ENCODE measurements at regions not wholly inside any gene's neighbourhood (a gene's known extent, or its start where the extent isn't known, plus 50 kb on each side); places are given as distances from the start of the nearest gene placed in this dataset.
A peak's percentile ranks its signal among the peaks of the same experiment; 100 is the strongest.

- TF ChIP-seq CERS6 (CRISPR knock-in tag; IDR thresholded peaks at IDR 0.05) (no peak), ZKSCAN5 (CRISPR knock-in tag; IDR thresholded peaks at IDR 0.05) (no peak), ZNF644 (CRISPR knock-in tag; IDR thresholded peaks at IDR 0.05; ENCODE audit: low read depth) (peak; percentile 75), AKAP8 (CRISPR knock-in tag; IDR thresholded peaks at IDR 0.05) (no peak), TFDP2 (CRISPR knock-in tag; IDR thresholded peaks at IDR 0.05) (0 out of 2 replicates have a peak, but pooled peaks have one; percentile 23)
Measured at GRCh38 chr5:41638685-41639084, 128.3 kb upstream of the PLCXD3 start (continued).

- CTCF ChIA-PET (ENCODE audit: low intra/inter-chr PET ratio, low total read pairs) = no interaction called here
- no peak overlapping the region for H3K4me3 ChIP-seq (replicated peaks in 1 of 3; ENCODE audit: insufficient read depth in 1 of 3, low read depth in 2 of 3, low read length in 3 of 3)
- intact Hi-C loops (cut with micrococcal nuclease; ENCODE audit: unreplicated experiment) = loop anchor here (1.0 to 10.0 kb wide), 5 partner anchors 20 to 734 kb away; partner anchors contain the start of gene C7
- WGBS (ENCODE audit: low lambda C conversion rate) = 92% methylated on average over 4 of the region's 4 CpGs
- H2AFZ ChIP-seq (ENCODE audit: low read length) = no peak overlapping the region
- H3K27ac ChIP-seq (ENCODE audit: extremely low read length, insufficient read depth, low read length) = peak overlapping the region; percentile 59
- H4K20me1 ChIP-seq (ENCODE audit: insufficient read depth, low read length) = no peaks in the 10 kb centered on the region
- DNase-seq (ENCODE audit: low spot score) = no peak
- in situ Hi-C loops (cut with HindIII; ENCODE audit: extremely low pct_ligation_motif_present, low pct_unique_long_range_greater_than_20kb) = loop anchor here (10.0 kb wide), 1 partner anchor 363 kb away; no protein-coding TSS in a partner anchor
- TF ChIP-seq ATF7-NPFF (CRISPR knock-in tag; IDR thresholded peaks at IDR 0.05; ENCODE audit: low read depth) (no peak), HNRNPK (IDR thresholded peaks at IDR 0.05; ENCODE audit: low read depth, low read length, poor library complexity, severe bottlenecking) (peak; percentile 29)
- H3K9me3 ChIP-seq (ENCODE audit: low read length) = no peaks in the 10 kb centered on the region
- BruUV-seq (replicated peaks) = no TSS peak
- no peak for ATAC-seq
- no peaks in the 10 kb centered on the region for H3K79me2 ChIP-seq (ENCODE audit: insufficient read depth, low read length)
- POLR2A ChIA-PET = no interaction called here
- no peaks in the 10 kb centered on the region for H3K36me3 ChIP-seq (replicated peaks in 1 of 2; ENCODE audit: control insufficient read depth in 1 of 2, insufficient read depth in 2 of 2, low read length in 2 of 2)
- H3K9ac ChIP-seq (ENCODE audit: insufficient read depth, low read depth, low read length) = no peak overlapping the region
- no peaks in the 10 kb centered on the region for H3K27me3 ChIP-seq (ENCODE audit: control insufficient read depth in 1 of 2, insufficient read depth in 2 of 2, low read length in 2 of 2)
- H3K4me2 ChIP-seq (ENCODE audit: low read depth, low read length) = no peak overlapping the region
- H3K4me1 ChIP-seq (ENCODE audit: insufficient read depth, low read length) = peaks cover 35% of the 10 kb centered on the region
- FAIRE-seq = no peak
Measured at GRCh38 chr5:41637869-41638268, 127.5 kb upstream of the PLCXD3 start.
